ENCODE measurements at regions not wholly inside any gene's neighbourhood (a gene's known extent, or its start where the extent isn't known, plus 50 kb on each side); places are given as distances from the start of the nearest gene placed in this dataset.

- H3K4me1 ChIP-seq (ENCODE audit: insufficient read depth, low read length), result no peaks in the 10 kb centered on the region
- H3K79me2 ChIP-seq (ENCODE audit: insufficient read depth, low read length), result no peaks in the 10 kb centered on the region
- no peaks in the 10 kb centered on the region for H3K27me3 ChIP-seq (ENCODE audit: insufficient read depth, low read length)
- no peak overlapping the region for H3K27ac ChIP-seq (ENCODE audit: low read depth, low read length)
- Mint-ChIP-seq H3K9me3 (ENCODE audit: unreplicated experiment) (peaks cover 21% of the 10 kb centered on the region), H3K36me3 (ENCODE audit: low read depth, unreplicated experiment) (no peaks in the 10 kb centered on the region), H3K27ac (ENCODE audit: unreplicated experiment) (no peak overlapping the region), H3K27me3 (ENCODE audit: low read depth, unreplicated experiment) (peaks cover 3% of the 10 kb centered on the region), H3K4me1 (ENCODE audit: low read depth, unreplicated experiment) (no peaks in the 10 kb centered on the region), H3K4me3 (ENCODE audit: unreplicated experiment) (no peak overlapping the region)
- no peak for TF ChIP-seq EZH2 (IDR thresholded peaks at IDR 0.05; ENCODE audit: insufficient read depth, low read length)
- no peak for TF ChIP-seq CTCF (IDR thresholded peaks at IDR 0.05; ENCODE audit: insufficient read depth, low read depth, low read length)
- H3K9me3 ChIP-seq (ENCODE audit: insufficient read depth, low read depth, low read length), result peaks cover 11% of the 10 kb centered on the region
- H3K9ac ChIP-seq (ENCODE audit: low read length), result no peak overlapping the region
- H2AFZ ChIP-seq (ENCODE audit: low read depth, low read length), result no peak overlapping the region
- DNase-seq (ENCODE audit: low read depth) (no peak), FAIRE-seq (no peak)
- no peaks in the 10 kb centered on the region for H3K36me3 ChIP-seq (ENCODE audit: insufficient read depth, low read length)
- H3K4me3 ChIP-seq (ENCODE audit: insufficient read depth, low read depth, low read length), result no peak overlapping the region
- H4K20me1 ChIP-seq (ENCODE audit: insufficient read depth, low read length), result no peaks in the 10 kb centered on the region
- no peak overlapping the region for H3K4me2 ChIP-seq (ENCODE audit: low read length)
These were observed 72.7 kb upstream of the TTC34 start for GRCh38 chr1:2874207-2874606.

- H2AFZ ChIP-seq (ENCODE audit: low read depth, low read length), result no peak overlapping the region
- no peak overlapping the region for H3K27ac Mint-ChIP-seq (ENCODE audit: unreplicated experiment)
- H3K36me3 Mint-ChIP-seq (ENCODE audit: low read depth, unreplicated experiment), result no peaks in the 10 kb centered on the region
- no peaks in the 10 kb centered on the region for H3K36me3 ChIP-seq (ENCODE audit: insufficient read depth, low read length)
- H3K9me3 ChIP-seq (ENCODE audit: insufficient read depth, low read depth, low read length), result peaks cover 11% of the 10 kb centered on the region
- H4K20me1 ChIP-seq (ENCODE audit: insufficient read depth, low read length), result no peaks in the 10 kb centered on the region
- no peaks in the 10 kb centered on the region for H3K79me2 ChIP-seq (ENCODE audit: insufficient read depth, low read length)
- no peak overlapping the region for H3K9ac ChIP-seq (ENCODE audit: low read length)
- no peak overlapping the region for H3K4me3 ChIP-seq (ENCODE audit: insufficient read depth, low read depth, low read length)
- no peak overlapping the region for H3K27ac ChIP-seq (ENCODE audit: low read depth, low read length)
- no peak overlapping the region for H3K4me3 Mint-ChIP-seq (ENCODE audit: unreplicated experiment)
- H3K4me2 ChIP-seq (ENCODE audit: low read length), result no peak overlapping the region
- H3K4me1 Mint-ChIP-seq (ENCODE audit: low read depth, unreplicated experiment), result no peaks in the 10 kb centered on the region
- peaks cover 3% of the 10 kb centered on the region for H3K27me3 Mint-ChIP-seq (ENCODE audit: low read depth, unreplicated experiment)
- TF ChIP-seq EZH2 (IDR thresholded peaks at IDR 0.05; ENCODE audit: insufficient read depth, low read length) (no peak), CTCF (IDR thresholded peaks at IDR 0.05; ENCODE audit: insufficient read depth, low read depth, low read length) (no peak)
- peaks cover 21% of the 10 kb centered on the region for H3K9me3 Mint-ChIP-seq (ENCODE audit: unreplicated experiment)
- FAIRE-seq, result no peak
- H3K4me1 ChIP-seq (ENCODE audit: insufficient read depth, low read length), result no peaks in the 10 kb centered on the region
- no peak for DNase-seq (ENCODE audit: low read depth)
- H3K27me3 ChIP-seq (ENCODE audit: insufficient read depth, low read length), result no peaks in the 10 kb centered on the region
These were observed 73.4 kb upstream of the TTC34 start for GRCh38 chr1:2874607-2875480.
